K562 (cell line): ENCODE measurements at regions not wholly inside any gene's neighbourhood (a gene's known extent, or its start where the extent isn't known, plus 50 kb on each side); places are given as distances from the start of the nearest gene placed in this dataset.

Experiments
- ATAC-seq: fragments of 200-7000 bp; cut with Tn5 transposase; 3 replicates; pipeline ENCODE4 v1.9.1; 2020; ENCODE audit warnings: moderate library complexity
- BruUV-seq: library from RNA; stranded (reverse); fragments of 400-500 nt; replicated peaks from 2 replicates; lab custom pipeline; 2021; lab: Mats Ljungman, UMichigan
- CTCF ChIA-PET: fragments of 300-600 bp; formaldehyde crosslinking; extraction: SDS; loops from one replicate; lab custom pipeline; 2021; ENCODE audit warnings: low intra/inter-chr PET ratio; lab: Yijun Ruan, JAX
- POLR2A ChIA-PET: fragments of 300-600, 350-650 bp; sonication (Branson Sonifier 250); formaldehyde crosslinking; extraction: SDS; loops from one replicate; lab custom pipeline; 2021; ENCODE audit warnings: antibody characterized with exemption, inconsistent platforms; lab: Yijun Ruan, JAX
- DNase-seq, 4 experiments: peaks; one replicate each; pipeline versions ENCODE4 v3.0.0 to v3.0.0-alpha.2; 2011 to 2018; ENCODE audit warnings: low spot score in 3 of 4, mixed read lengths in 3 of 4; ENCODE audit errors: extremely low read depth in 1 of 4
- FAIRE-seq: peaks from 2 replicates; lab custom pipeline; 2011; peaks lifted over from hg19 to GRCh38; lab: Jason Lieb, UNC
- H2AFZ ChIP-seq: 2 replicates; pipeline ENCODE4 v1.6.0; 2011; ENCODE audit warnings: low read depth, low read length, control low read depth, inconsistent platforms
- H3K27ac ChIP-seq: fragments of 200-600 bp; 3 replicates; pipeline ENCODE4 v1.8.0; 2011; ENCODE audit warnings: low read depth, mild to moderate bottlenecking, control low read depth, inconsistent platforms, low read length, moderate library complexity, mixed read lengths; ENCODE audit errors: extremely low read depth
- H3K27me3 ChIP-seq, 2 experiments: fragments of 300-600 bp in 1 of 2; 2 replicates in 1 of 2; 3 replicates in 1 of 2; pipeline versions ENCODE4 v1.6.0 to v1.8.0; 2011; ENCODE audit warnings: inconsistent platforms in 2 of 2, low read length in 2 of 2, mild to moderate bottlenecking in 1 of 2, mixed read lengths in 1 of 2, moderate library complexity in 1 of 2; ENCODE audit not compliant: control insufficient read depth in 2 of 2, insufficient read depth in 2 of 2
- H3K36me3 ChIP-seq: fragments of 300-600 bp; 3 replicates; pipeline ENCODE4 v1.8.0; 2011; ENCODE audit warnings: mild to moderate bottlenecking, low read length, inconsistent platforms; ENCODE audit not compliant: control insufficient read depth, insufficient read depth
- H3K4me1 ChIP-seq, 2 experiments: fragments of 200-600 bp in 1 of 2; replicated peaks in 1 of 2; 2 replicates in 1 of 2; 3 replicates in 1 of 2; pipeline versions ENCODE4 v1.5.1 to v1.8.0; 2011; ENCODE audit warnings: inconsistent platforms in 2 of 2, low read length in 2 of 2, mild to moderate bottlenecking in 1 of 2, mixed read lengths in 1 of 2, moderate library complexity in 1 of 2; ENCODE audit not compliant: control insufficient read depth in 2 of 2, insufficient read depth in 2 of 2
- H3K4me2 ChIP-seq: 2 replicates; pipeline ENCODE4 v1.6.1; 2011; ENCODE audit warnings: low read length, control low read depth, inconsistent platforms, mixed read lengths; ENCODE audit not compliant: insufficient read depth
- H3K4me3 ChIP-seq: fragments of 200-600 bp; sonication (generic), shearing (Covaris generic); 2 replicates; pipeline ENCODE4 v1.5.1; 2016; ENCODE audit warnings: control low read depth, inconsistent platforms
- H3K79me2 ChIP-seq: fragments of 200-600 bp; 3 replicates; pipeline ENCODE4 v1.8.0; 2011; ENCODE audit warnings: low read length, inconsistent platforms; ENCODE audit not compliant: control insufficient read depth, insufficient read depth
- H3K9ac ChIP-seq, 2 experiments: 2 replicates each; pipeline versions ENCODE4 v1.6.0 to v1.6.1; 2011; ENCODE audit warnings: low read depth in 2 of 2, low read length in 2 of 2, control low read depth in 1 of 2, inconsistent platforms in 1 of 2, mild to moderate bottlenecking in 1 of 2, mixed read lengths in 1 of 2; ENCODE audit not compliant: insufficient read depth in 1 of 2
- H3K9me1 ChIP-seq: one replicate; pipeline ENCODE4 v1.6.0; 2011; ENCODE audit warnings: inconsistent platforms, mild to moderate bottlenecking, low read length, moderate library complexity; ENCODE audit not compliant: control insufficient read depth, insufficient read depth
- H3K9me3 ChIP-seq: replicated peaks from 2 replicates; pipeline ENCODE4 v1.5.1; 2011; ENCODE audit warnings: low read depth, low read length, inconsistent platforms; ENCODE audit not compliant: control insufficient read depth, insufficient read depth
- H4K20me1 ChIP-seq: replicated peaks from 2 replicates; pipeline ENCODE4 v1.6.1; 2011; ENCODE audit warnings: low read length, inconsistent platforms, mixed read lengths; ENCODE audit not compliant: control insufficient read depth, insufficient read depth
- ATF6 ChIP-seq: sonication (generic); formaldehyde crosslinking; IDR thresholded peaks from 2 replicates; pipeline ENCODE4 v1.4.0; 2020; ENCODE audit warnings: mild to moderate bottlenecking, missing genetic modification reagents
- CBFA2T3 ChIP-seq: fragments of 450-650 bp; IDR thresholded peaks from 2 replicates; pipeline ENCODE4 v1.6.1; 2017
- ESRRB ChIP-seq: fragments of 250-450 bp; sonication (Bioruptor Pico); IDR thresholded peaks from 2 replicates; pipeline ENCODE4 v1.5.0; 2020; ENCODE audit warnings: mild to moderate bottlenecking, moderate library complexity, borderline replicate concordance
- FOXA3 ChIP-seq, 2 experiments: fragments of 450-650 bp in 1 of 2; sonication (generic) in 1 of 2; formaldehyde crosslinking; IDR thresholded peaks in 1 of 2; conservative IDR thresholded peaks in 1 of 2; 2 replicates each; pipeline versions ENCODE4 v1.4.0 to v1.8.0; 2020 to 2022; ENCODE audit warnings: mild to moderate bottlenecking in 2 of 2, missing genetic modification reagents in 1 of 2
- GTF2B ChIP-seq: IDR thresholded peaks from 2 replicates; pipeline ENCODE4 v1.6.1; 2011; ENCODE audit not compliant: insufficient read length; ENCODE audit errors: extremely low read depth
- HIVEP1 ChIP-seq: fragments of 250-450 bp; sonication (Bioruptor Pico); IDR thresholded peaks from 2 replicates; pipeline ENCODE4 v1.4.0; 2020; ENCODE audit warnings: mild to moderate bottlenecking
- ILF3 ChIP-seq: fragments of 450-650 bp; IDR thresholded peaks from 2 replicates; pipeline ENCODE4 v1.6.1; 2018; ENCODE audit warnings: antibody characterized with exemption, mild to moderate bottlenecking, moderate library complexity, borderline replicate concordance
- NFE2L1 ChIP-seq: fragments of 450-650 bp; IDR thresholded peaks from 2 replicates; pipeline ENCODE4 v1.6.1; 2016; ENCODE audit warnings: missing genetic modification characterization, low read depth, mild to moderate bottlenecking, missing compliant biosample characterization, moderate library complexity, borderline replicate concordance
- RBFOX2 ChIP-seq: fragments of 200-400 bp; formaldehyde crosslinking; IDR thresholded peaks from 2 replicates; pipeline ENCODE4 v1.6.1; 2017; ENCODE audit warnings: low read depth, mild to moderate bottlenecking, low read length, moderate library complexity
- SMC3 ChIP-seq: conservative IDR thresholded peaks from 2 replicates; pipeline ENCODE4 v1.6.1; 2011; ENCODE audit warnings: low read depth, low read length, improper control_type of control experiment; ENCODE audit not compliant: insufficient read depth
- USF1 ChIP-seq: sonication (generic); formaldehyde crosslinking; IDR thresholded peaks from 2 replicates; pipeline ENCODE4 v1.9.0; 2022; ENCODE audit warnings: mild to moderate bottlenecking, missing genetic modification reagents
- XRCC4 ChIP-seq: IDR thresholded peaks from one replicate; pipeline ENCODE4 v1.6.1; 2011; ENCODE audit not compliant: insufficient read depth, insufficient read length; ENCODE audit errors: extremely low read depth
- ZBTB7A ChIP-seq: IDR thresholded peaks from 2 replicates; pipeline ENCODE4 v1.6.1; 2011; ENCODE audit warnings: low read depth, mild to moderate bottlenecking, low read length, moderate library complexity, borderline replicate concordance; ENCODE audit not compliant: control insufficient read depth
- ZBTB8A ChIP-seq: fragments of 450-650 bp; IDR thresholded peaks from 2 replicates; pipeline ENCODE4 v1.6.1; 2018; ENCODE audit warnings: mild to moderate bottlenecking, moderate library complexity; ENCODE audit not compliant: partially characterized antibody
- ZBTB9 ChIP-seq: fragments of 450-650 bp; formaldehyde crosslinking; IDR thresholded peaks from 2 replicates; pipeline ENCODE4 v1.4.0; 2020; ENCODE audit warnings: mild to moderate bottlenecking, moderate library complexity
- ZNF12 ChIP-seq: sonication (generic); formaldehyde crosslinking; IDR thresholded peaks from 2 replicates; pipeline ENCODE4 v1.4.0; 2020; ENCODE audit warnings: mild to moderate bottlenecking, missing genetic modification reagents
- ZNF316 ChIP-seq: fragments of 450-650 bp; IDR thresholded peaks from 2 replicates; pipeline ENCODE4 v1.6.1; 2016
- ZNF354B ChIP-seq: fragments of 250-450 bp; sonication (Bioruptor Pico); IDR thresholded peaks from 2 replicates; pipeline ENCODE4 v1.4.0; 2020
- WGBS: fragments of 100-300 bp; shearing (Covaris generic); methylation state at CpG from one replicate; pipeline ENCODE4 v1.1.6; 2016; ENCODE audit warnings: low coverage, mixed read lengths; ENCODE audit not compliant: insufficient coverage; ENCODE audit errors: missing lambda C conversion rate; 5-methylcytosine and 5-hydroxymethylcytosine counted together
- in situ Hi-C: fragments of 300-500 bp; cut with MboI; formaldehyde crosslinking; loops from 4 replicates; pipeline ENCODE4 v1.15.0; 2018; ENCODE audit warnings: inconsistent platforms, mixed read lengths
- intact Hi-C: fragments of 100-400 bp; cut with micrococcal nuclease; formaldehyde crosslinking; loops from 2 replicates; pipeline ENCODE4 v1.14.2; 2022

GRCh38 chr2:157155992-157156391 is 101.5 kb upstream of the GALNT5 start:
- Histone ChIP-seq H3K4me1 (no peaks in the 10 kb centered on the region), H3K9me1 (no peaks in the 10 kb centered on the region), H2AFZ (no peak overlapping the region; the same call in 1 of the 2 replicates), H4K20me1 (no peaks in the 10 kb centered on the region), H3K9me3 (no peaks in the 10 kb centered on the region), H3K36me3 (no peaks in the 10 kb centered on the region), H3K9ac (no peak overlapping the region), H3K27ac (no peak overlapping the region), H3K79me2 (no peaks in the 10 kb centered on the region), H3K4me2 (no peak overlapping the region), H3K4me3 (no peak overlapping the region), H3K27me3 (no peaks in the 10 kb centered on the region)
- CTCF ChIA-PET = no interaction called here
- intact Hi-C loops (no loop called here), in situ Hi-C loops (no loop called here)
- WGBS = 0% methylated on average over 1 of the region's 1 CpG
- no peak for ATAC-seq
- no TSS peak for BruUV-seq
- DNase-seq = no peak
- TF ChIP-seq XRCC4 = no peak
- TF ChIP-seq ZNF316 = no peak
- TF ChIP-seq GTF2B = no peak
- TF ChIP-seq ZBTB9 (CRISPR knock-in tag) = no peak
- TF ChIP-seq FOXA3 (CRISPR knock-in tag; conservative IDR thresholded peaks at IDR 0.05 in 1 of 2, IDR thresholded peaks at IDR 0.05 in 1 of 2) = no peak
- no peak for TF ChIP-seq ZBTB7A
- no peak for TF ChIP-seq ESRRB
- TF ChIP-seq ZNF354B (CRISPR knock-in tag) = no peak
- TF ChIP-seq SMC3 = no peak
- no peak for TF ChIP-seq RBFOX2
- no peak for TF ChIP-seq ZNF12 (CRISPR knock-in tag)
- TF ChIP-seq ATF6 (CRISPR knock-in tag) = no peak
- no peak for TF ChIP-seq ZBTB8A
- no peak for TF ChIP-seq NFE2L1 (tag)
- no peak for TF ChIP-seq HIVEP1 (CRISPR knock-in tag)
- no peak for TF ChIP-seq ILF3
- no peak for TF ChIP-seq CBFA2T3
- no peak for TF ChIP-seq USF1
- POLR2A ChIA-PET = interaction anchor here (1.0 kb wide), 1 partner anchor 18 kb away, joined by 3 read pairs; no protein-coding TSS in a partner anchor
- FAIRE-seq = no peak
